Natural killer cell (primary cell): ENCODE measurements at regions not wholly inside any gene's neighbourhood (a gene's known extent, or its start where the extent isn't known, plus 50 kb on each side); places are given as distances from the start of the nearest gene placed in this dataset.

Experiments used
- ATAC-seq, 3 donors: fragments of 150-1000 bp in 2 of 3; fragments of 200-7000 bp in 1 of 3; cut with Tn5 transposase; 1 replicate in 1 of 3; 2 replicates in 2 of 3; pipeline ENCODE4 v1.10.0; 2021; ENCODE audit warnings: mild to moderate bottlenecking in 2 of 3, moderate library complexity in 2 of 3
- DNase-seq, 2 donors: peaks; one replicate each; pipeline versions ENCODE4 v3.0.0 to v3.0.0-alpha.2; 2013 to 2021; ENCODE audit warnings: mixed read lengths in 1 of 2
- H3K27ac ChIP-seq: one replicate; pipeline ENCODE4 v1.5.1; 2013; ENCODE audit warnings: mild to moderate bottlenecking, low read length
- H3K27me3 ChIP-seq: one replicate; pipeline ENCODE4 v1.6.1; 2013; ENCODE audit warnings: low read length; ENCODE audit not compliant: control insufficient read depth, insufficient read depth
- H3K36me3 ChIP-seq: one replicate; pipeline ENCODE4 v1.6.1; 2013; ENCODE audit warnings: low read length; ENCODE audit not compliant: control insufficient read depth, insufficient read depth
- H3K4me1 ChIP-seq: one replicate; pipeline ENCODE4 v1.6.1; 2013; ENCODE audit warnings: low read length; ENCODE audit not compliant: control insufficient read depth, insufficient read depth
- H3K4me3 ChIP-seq: one replicate; pipeline ENCODE4 v1.5.1; 2013; ENCODE audit warnings: low read length
- H3K9me3 ChIP-seq: one replicate; pipeline ENCODE4 v1.6.1; 2013; ENCODE audit warnings: low read length; ENCODE audit not compliant: control insufficient read depth, insufficient read depth
- H3K27ac Mint-ChIP-seq, 2 donors: one replicate each; pipeline ENCODE4 v1.8.0; 2022; ENCODE audit warnings: mild to moderate bottlenecking in 2 of 2, mixed read lengths in 2 of 2, moderate library complexity in 1 of 2
- H3K27me3 Mint-ChIP-seq, 2 donors: one replicate each; pipeline ENCODE4 v1.8.0; 2022; ENCODE audit warnings: low read depth in 2 of 2, mixed read lengths in 2 of 2
- H3K36me3 Mint-ChIP-seq: one replicate; pipeline ENCODE4 v1.8.0; 2022; ENCODE audit warnings: mixed read lengths
- H3K4me1 Mint-ChIP-seq, 2 donors: one replicate each; pipeline ENCODE4 v1.8.0; 2022; ENCODE audit warnings: mixed read lengths in 2 of 2
- H3K4me3 Mint-ChIP-seq: one replicate; pipeline ENCODE4 v1.8.0; 2022; ENCODE audit warnings: mild to moderate bottlenecking, moderate library complexity, mixed read lengths
- H3K9me3 Mint-ChIP-seq, 2 donors: one replicate each; pipeline ENCODE4 v1.8.0; 2022; ENCODE audit warnings: mixed read lengths in 2 of 2
- CTCF ChIP-seq: fragments of 200-600 bp; IDR thresholded peaks from one replicate; pipeline ENCODE4 v1.8.0; 2022; ENCODE audit warnings: antibody characterized with exemption
- WGBS: methylation state at CpG from one replicate; pipeline ENCODE4 v1.1.7; 2013; ENCODE audit warnings: missing lambda C conversion rate; ENCODE audit not compliant: insufficient coverage; 5-methylcytosine and 5-hydroxymethylcytosine counted together
- intact Hi-C: fragments of 100-400 bp; cut with micrococcal nuclease; formaldehyde crosslinking; loops from one replicate; pipeline ENCODE4 v1.14.2; 2022

GRCh38 chr13:76684336-76684735, 201.9 kb downstream of the KCTD12 start:
- peaks cover 0 to 5% of the 10 kb centered on the region in 2 donors for H3K4me1 Mint-ChIP-seq
- Histone ChIP-seq H3K27me3 (no peaks in the 10 kb centered on the region), H3K27ac (no peak overlapping the region), H3K4me3 (no peak overlapping the region), H3K36me3 (no peaks in the 10 kb centered on the region), H3K9me3 (no peaks in the 10 kb centered on the region), H3K4me1 (no peaks in the 10 kb centered on the region)
- H3K36me3 Mint-ChIP-seq, result no peaks in the 10 kb centered on the region
- H3K27ac Mint-ChIP-seq, result no peak overlapping the region
- ATAC-seq (no peak), DNase-seq (no peak)
- intact Hi-C loops, result no loop called here
- no peak for TF ChIP-seq CTCF
- WGBS, result 77% methylated on average over 1 of the region's 1 CpG
- peaks cover 0 to 12% of the 10 kb centered on the region in 2 donors for H3K27me3 Mint-ChIP-seq
- H3K4me3 Mint-ChIP-seq, result no peak overlapping the region
- no peaks in the 10 kb centered on the region for H3K9me3 Mint-ChIP-seq

- no peak for TF ChIP-seq CTCF
- H3K9me3 Mint-ChIP-seq, result no peaks in the 10 kb centered on the region
- H3K27me3 Mint-ChIP-seq, result peaks cover 0 to 11% of the 10 kb centered on the region in 2 donors
- Histone ChIP-seq H3K36me3 (no peaks in the 10 kb centered on the region), H3K9me3 (no peaks in the 10 kb centered on the region), H3K4me1 (no peaks in the 10 kb centered on the region), H3K4me3 (no peak overlapping the region), H3K27me3 (no peaks in the 10 kb centered on the region), H3K27ac (no peak overlapping the region)
- ATAC-seq, result no peak
- WGBS, result no CpG with 5 or more reads among the region's 2 CpGs
- H3K4me3 Mint-ChIP-seq, result no peak overlapping the region
- H3K4me1 Mint-ChIP-seq, result peaks cover 0 to 5% of the 10 kb centered on the region in 2 donors
- no peaks in the 10 kb centered on the region for H3K36me3 Mint-ChIP-seq
- intact Hi-C loops, result no loop called here
- H3K27ac Mint-ChIP-seq, result no peak overlapping the region
- DNase-seq, result no peak
Observed at GRCh38 chr13:76683854-76684253, 202.4 kb downstream of the KCTD12 start.

GRCh38 chr13:76683168-76683567, 203.0 kb downstream of the KCTD12 start:
- no peak for TF ChIP-seq CTCF
- Histone ChIP-seq H3K27ac (no peak overlapping the region), H3K27me3 (no peaks in the 10 kb centered on the region), H3K9me3 (no peaks in the 10 kb centered on the region), H3K4me1 (no peaks in the 10 kb centered on the region), H3K36me3 (no peaks in the 10 kb centered on the region), H3K4me3 (no peak overlapping the region)
- H3K36me3 Mint-ChIP-seq, result no peaks in the 10 kb centered on the region
- peaks cover 0 to 11% of the 10 kb centered on the region in 2 donors for H3K27me3 Mint-ChIP-seq
- ATAC-seq (no peak), DNase-seq (no peak)
- no peaks in the 10 kb centered on the region for H3K9me3 Mint-ChIP-seq
- 86% methylated on average over 1 of the region's 2 CpGs for WGBS
- intact Hi-C loops, result no loop called here
- H3K27ac Mint-ChIP-seq, result no peak overlapping the region
- H3K4me1 Mint-ChIP-seq, result peaks cover 0 to 5% of the 10 kb centered on the region in 2 donors
- no peak overlapping the region for H3K4me3 Mint-ChIP-seq

GRCh38 chr13:76680112-76680511, 206.1 kb downstream of the KCTD12 start:
- no peak overlapping the region for H3K27ac ChIP-seq
- Mint-ChIP-seq H3K27me3 (peaks cover 0 to 11% of the 10 kb centered on the region in 2 donors), H3K27ac (no peak overlapping the region), H3K9me3 (no peaks in the 10 kb centered on the region), H3K4me1 (no peaks in the 10 kb centered on the region), H3K36me3 (no peaks in the 10 kb centered on the region), H3K4me3 (no peak overlapping the region)
- no peaks in the 10 kb centered on the region for H3K4me1 ChIP-seq
- no peak for DNase-seq
- no peak for ATAC-seq
- TF ChIP-seq CTCF, result no peak
- no peaks in the 10 kb centered on the region for H3K36me3 ChIP-seq
- 83% methylated on average over 2 of the region's 2 CpGs for WGBS
- intact Hi-C loops, result no loop called here
- no peaks in the 10 kb centered on the region for H3K27me3 ChIP-seq
- no peak overlapping the region for H3K4me3 ChIP-seq
- no peaks in the 10 kb centered on the region for H3K9me3 ChIP-seq
